NCI-H2196 treated with DMSO at 0.1 percent for 48 hours (cell line): ENCODE measurements at regions not wholly inside any gene's neighbourhood (a gene's known extent, or its start where the extent isn't known, plus 50 kb on each side); places are given as distances from the start of the nearest gene placed in this dataset.

Experiments used
- DNase-seq: peaks from one replicate; lab custom pipeline; 2025; ENCODE audit not compliant: unreplicated experiment; lab: John Stamatoyannopoulos, UW

- DNase-seq = no peak
These were observed 129.9 kb upstream of the ZFHX3 start for GRCh38 chr16:73177729-73178295.

DNA sequence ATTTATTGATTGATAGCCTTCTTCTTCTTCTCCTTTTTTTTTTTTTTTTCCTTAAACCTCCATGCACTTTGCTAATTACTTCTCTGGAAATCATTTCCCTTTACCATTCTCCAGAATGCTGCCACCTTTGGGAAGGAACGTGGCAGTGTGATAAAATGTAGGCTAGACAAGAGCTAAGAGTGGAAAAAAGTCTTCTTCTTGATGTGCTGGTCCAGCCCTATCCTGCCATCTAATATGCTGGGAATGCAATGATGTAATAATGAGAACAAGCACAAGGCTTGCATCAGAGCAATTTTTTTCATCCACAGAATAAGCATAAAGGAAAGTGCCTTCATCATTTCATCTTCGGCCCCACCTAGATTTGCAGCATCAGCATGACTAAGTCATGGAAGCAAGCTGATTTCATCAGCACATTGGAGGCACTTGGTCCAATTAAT, 128.7 kb upstream of the ZFHX3 start:
- no peak for DNase-seq

DNA sequence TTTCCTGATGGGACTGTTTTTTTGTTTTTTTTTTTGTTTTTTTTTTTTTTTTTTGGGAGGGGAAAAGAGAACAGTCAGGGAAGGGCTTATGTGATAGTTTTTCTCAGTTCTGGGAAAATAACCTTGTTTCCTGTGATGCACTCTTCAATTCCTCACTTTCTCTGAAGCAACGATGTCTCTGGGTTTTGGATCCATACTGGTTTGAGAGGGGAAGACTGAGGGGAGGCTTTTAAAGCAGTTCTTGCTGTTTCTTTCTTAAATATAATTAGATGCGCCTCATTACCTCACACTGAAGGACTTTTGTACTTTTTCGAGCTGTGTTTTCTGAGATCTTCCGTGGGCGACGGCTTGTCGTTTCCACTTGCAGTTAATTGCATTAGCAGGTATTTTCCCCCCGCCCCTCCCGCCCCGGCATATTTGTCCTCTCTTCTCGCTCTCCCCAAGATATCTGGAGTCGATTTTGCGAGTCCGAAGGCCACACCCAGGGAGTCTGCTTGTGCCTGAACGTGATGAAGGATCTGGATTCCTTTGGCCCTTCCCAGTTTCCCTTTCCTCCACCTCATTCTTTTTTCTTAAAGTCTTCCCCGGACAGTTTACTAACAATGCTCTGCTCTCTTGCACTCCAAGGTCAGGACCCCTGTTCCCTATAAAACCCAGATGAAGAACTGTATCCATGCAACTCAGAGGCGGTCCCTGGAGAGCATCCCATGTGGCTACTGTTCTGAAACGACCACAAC, 125.2 kb upstream of the ZFHX3 start:
- DNase-seq = no peak

DNA sequence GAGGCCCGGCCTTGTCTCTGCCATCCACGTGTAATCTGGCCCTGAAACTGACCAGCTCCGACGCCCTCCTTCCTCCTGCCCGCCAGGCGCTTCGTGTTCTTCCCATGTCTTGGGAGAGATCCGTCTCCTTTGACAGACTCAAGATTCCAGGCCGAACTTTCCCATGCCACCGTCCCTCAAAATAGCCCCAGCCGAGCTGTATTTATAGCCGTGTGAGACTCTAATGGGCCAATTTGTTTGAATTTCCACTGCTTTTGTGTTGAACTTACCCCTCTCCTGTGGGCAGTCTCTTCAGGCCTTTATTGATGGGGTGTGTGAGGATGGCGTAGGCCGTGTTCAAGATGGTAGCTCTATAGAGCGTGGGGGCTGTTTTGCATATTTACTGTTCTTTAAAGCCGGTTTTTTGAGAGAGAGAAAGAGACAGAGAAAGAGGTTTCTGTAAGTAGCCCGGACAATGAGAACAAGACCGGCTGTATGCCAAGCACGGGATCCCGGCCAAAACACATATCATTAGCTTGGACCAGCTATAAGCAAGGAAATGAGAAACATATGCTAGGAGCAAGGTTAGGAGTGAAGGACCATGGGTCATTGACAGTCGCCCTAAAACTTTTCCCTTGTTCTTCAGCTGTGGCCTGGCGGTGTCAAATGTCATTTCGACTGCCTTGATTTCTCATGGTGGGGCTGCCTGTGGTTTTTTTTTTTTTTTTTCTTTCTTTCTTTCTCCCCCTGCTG, 124.5 kb upstream of the ZFHX3 start:
- DNase-seq = peak; percentile 39

- no peak for DNase-seq
These were observed 123.9 kb upstream of the ZFHX3 start for GRCh38 chr16:73171901-73172240.

GRCh38 chr16:73171380-73171779, 123.5 kb upstream of the ZFHX3 start:
- DNase-seq = no peak

GRCh38 chr16:73170612-73171038, 122.7 kb upstream of the ZFHX3 start:
- DNase-seq = no peak

DNA sequence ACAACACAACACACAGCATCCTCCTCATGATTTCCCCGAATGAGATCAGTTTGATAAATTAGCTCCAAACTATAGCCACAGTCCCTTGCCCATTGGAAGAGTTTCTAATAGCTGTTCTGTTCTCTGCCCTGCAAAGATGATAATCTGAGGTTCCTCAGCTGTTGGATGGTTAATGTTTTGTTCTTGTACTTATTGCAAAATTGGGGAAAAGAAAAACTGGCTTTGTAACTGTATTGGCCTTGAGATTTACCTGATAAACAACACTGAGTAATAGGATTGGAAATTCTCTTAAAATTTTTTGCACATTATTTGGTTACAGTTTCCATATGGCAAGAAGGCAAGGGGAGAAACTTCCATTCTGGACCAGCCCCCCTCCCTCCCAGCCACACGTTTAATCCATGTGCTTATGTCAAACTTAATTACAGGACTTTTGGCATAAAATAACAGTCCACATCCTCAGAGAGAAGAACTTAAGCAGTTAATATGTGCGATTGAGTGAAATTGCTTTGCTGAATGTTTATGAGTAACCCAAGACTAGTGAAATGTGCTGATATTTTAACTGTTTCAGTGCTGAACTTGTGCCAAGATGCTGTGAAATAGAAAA, 119.1 kb upstream of the ZFHX3 start:
- no peak for DNase-seq

- DNase-seq = no peak
These were observed 118.5 kb upstream of the ZFHX3 start for GRCh38 chr16:73166441-73166851.

DNA sequence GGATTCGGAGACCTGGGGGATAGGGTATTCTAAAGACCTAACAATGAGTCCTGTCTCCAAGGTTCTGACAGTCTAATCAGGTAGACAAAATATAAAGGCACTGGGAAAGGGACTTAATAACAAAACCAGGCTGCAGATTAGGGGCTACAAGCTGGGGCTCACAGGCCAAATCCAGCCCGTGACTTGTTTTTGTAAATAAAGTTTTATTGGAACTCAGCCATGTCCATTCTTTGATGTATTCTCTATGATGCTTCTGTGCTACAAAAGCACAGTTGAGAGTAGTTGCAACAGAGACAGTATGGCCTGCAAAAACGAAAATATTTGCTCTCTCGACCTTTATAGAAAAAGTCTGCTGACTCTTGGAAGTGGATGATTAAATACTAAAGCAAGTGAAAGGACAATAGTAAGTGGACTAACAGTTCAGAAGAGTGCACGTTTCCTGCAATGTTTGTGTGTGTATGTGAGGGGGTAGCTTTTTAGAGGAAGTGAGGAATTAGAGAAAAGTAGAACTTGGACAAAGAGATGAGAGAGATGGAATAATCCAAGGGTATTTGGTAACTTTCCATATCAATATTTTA, 115.4 kb upstream of the ZFHX3 start:
- DNase-seq = no peak

DNA sequence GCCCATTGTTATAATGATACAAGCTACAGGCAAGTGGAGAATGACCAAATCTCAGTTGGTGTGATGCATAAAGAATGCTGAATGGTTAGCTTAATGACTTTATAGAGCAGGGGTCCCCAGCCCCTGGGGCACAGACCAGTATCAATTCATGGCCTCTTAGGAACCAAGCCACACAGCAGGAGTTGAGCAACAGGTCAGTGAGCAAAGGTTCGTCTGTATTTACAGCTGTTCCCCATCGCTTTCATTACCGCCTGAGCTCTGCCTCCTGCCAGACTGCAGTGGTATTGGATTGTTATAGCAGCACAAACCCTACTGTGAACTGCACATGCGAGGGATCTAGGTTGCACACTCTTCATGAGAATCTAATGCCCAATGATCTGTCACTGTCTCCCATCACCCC, 114.0 kb upstream of the ZFHX3 start:
- no peak for DNase-seq

- no peak for DNase-seq
These were observed 111.4 kb upstream of the ZFHX3 start for GRCh38 chr16:73159296-73159695.

- DNase-seq = no peak
These were observed 109.9 kb upstream of the ZFHX3 start for GRCh38 chr16:73157861-73158260.

GRCh38 chr16:73154063-73154870, 106.3 kb upstream of the ZFHX3 start:
- DNase-seq = no peak

DNA sequence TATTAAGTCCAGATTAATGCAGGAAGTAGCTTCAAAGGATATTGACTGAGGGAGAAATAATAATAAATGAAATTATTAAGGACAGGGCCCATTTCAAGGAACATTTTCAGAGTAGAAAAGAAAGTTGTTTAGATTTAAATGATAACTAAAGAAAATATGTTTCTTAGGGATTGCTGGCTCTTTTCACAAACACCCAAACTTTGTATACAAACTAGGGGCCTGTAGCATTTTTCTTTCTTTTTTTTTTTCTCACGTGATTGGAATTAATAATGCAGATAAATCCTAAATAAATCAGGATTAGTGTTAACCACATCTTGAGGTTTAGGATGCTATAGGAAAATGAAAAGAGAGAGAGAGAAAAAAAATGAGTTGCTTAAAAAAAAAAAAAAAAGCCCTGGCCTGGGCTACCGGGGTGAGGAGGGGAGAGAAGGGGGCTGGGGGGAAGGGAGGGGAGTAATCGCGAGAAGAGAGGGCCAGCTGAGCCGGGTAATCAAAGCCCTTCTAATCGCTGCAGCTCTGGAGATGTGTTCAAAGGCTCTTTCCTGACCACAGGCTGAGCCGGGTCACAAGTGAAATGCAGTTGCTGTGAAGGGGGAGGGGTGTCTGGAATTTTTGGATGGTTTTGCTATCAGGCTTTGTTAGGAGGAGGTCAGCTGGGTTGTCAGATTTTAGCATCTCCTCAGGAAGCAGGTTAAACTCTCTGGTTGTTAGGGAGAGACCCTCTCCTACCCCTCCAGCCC, 104.6 kb upstream of the ZFHX3 start:
- DNase-seq = no peak

DNA sequence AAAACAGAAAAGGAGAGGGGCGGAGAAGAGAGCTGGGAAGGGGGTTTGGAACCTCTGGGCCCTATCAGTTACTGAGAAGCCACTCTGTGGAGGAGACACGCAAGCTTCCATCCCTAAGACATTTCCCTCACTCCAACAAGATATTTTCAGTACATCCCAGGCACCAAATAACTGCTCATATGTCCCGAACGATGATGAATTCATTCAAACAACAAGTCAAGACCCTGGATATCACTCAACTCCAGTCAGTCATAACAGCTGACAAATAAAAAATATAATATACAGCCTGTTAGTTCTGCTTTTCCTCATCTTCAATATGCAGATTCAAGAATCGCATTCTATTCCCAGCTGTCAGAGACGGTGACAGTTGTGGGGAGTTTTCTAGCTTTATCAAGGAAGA, 104.0 kb upstream of the ZFHX3 start:
- no peak for DNase-seq

DNA sequence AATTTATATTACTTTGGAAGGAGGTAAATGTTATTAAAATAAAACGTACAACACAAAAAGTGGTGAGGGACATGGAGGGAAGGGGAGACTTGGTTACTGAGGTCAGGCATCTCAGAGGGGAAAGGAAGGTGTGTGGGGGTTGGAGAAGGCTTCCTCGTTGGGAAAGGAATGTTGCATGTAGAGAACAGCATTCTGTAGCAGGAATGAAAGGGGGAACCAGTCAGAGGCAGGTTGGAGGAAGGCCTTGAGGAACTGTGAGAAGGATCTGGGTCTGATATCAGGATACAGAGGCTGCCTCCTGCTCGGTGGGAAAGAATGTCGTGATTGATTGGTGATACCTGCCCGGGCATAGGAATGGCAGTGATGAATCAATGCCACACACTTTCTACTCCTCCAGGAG, 103.3 kb upstream of the ZFHX3 start:
- no peak for DNase-seq

- no peak for DNase-seq
These were observed 102.9 kb upstream of the ZFHX3 start for GRCh38 chr16:73150786-73151185.

GRCh38 chr16:73149334-73149733, 101.4 kb upstream of the ZFHX3 start:
- peak; percentile 2 for DNase-seq

DNA sequence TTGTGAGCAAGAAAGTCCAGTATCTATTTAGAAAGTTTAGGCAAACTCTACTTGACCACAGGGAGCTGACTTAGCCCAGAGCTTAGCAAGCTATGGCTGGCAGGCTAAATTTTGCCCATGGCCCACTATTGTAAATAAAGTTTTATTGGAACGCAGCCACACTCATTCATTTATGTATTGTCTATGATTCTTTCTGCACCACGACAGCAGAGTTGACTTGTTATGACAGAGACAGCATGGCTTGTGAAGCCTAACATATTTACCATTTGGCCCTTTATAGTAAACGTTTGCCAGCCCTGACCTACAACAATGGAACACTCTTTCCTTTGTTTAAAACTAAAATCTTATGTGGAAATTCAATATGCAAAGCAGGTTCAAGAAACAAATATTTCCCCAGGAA, 100.0 kb upstream of the ZFHX3 start:
- no peak for DNase-seq
